GM12878 (cell line): ENCODE measurements at regions not wholly inside any gene's neighbourhood (a gene's known extent, or its start where the extent isn't known, plus 50 kb on each side); places are given as distances from the start of the nearest gene placed in this dataset.

Source experiments
- ATAC-seq: fragments of 200-7000 bp; cut with Tn5 transposase; 3 replicates; pipeline ENCODE4 v1.9.1; 2020; ENCODE audit warnings: mild to moderate bottlenecking, moderate library complexity
- BruUV-seq: library from RNA; stranded (reverse); fragments of 400-500 nt; replicated peaks from 2 replicates; lab custom pipeline; 2021; lab: Mats Ljungman, UMichigan
- CTCF ChIA-PET: fragments of 300-600 bp; sonication (Branson Sonifier 250); formaldehyde crosslinking; extraction: SDS; loops from one replicate; lab custom pipeline; 2021; ENCODE audit warnings: inconsistent platforms; lab: Yijun Ruan, JAX
- POLR2A ChIA-PET: fragments of 350-600 bp; formaldehyde crosslinking; extraction: SDS; loops from one replicate; lab custom pipeline; 2021; ENCODE audit warnings: inconsistent platforms; lab: Charles Lee
- RAD21 ChIA-PET: fragments of 300-600 bp; sonication (Branson Sonifier 250); formaldehyde crosslinking; loops from one replicate; lab custom pipeline; 2023; ENCODE audit warnings: antibody characterized with exemption; ENCODE audit not compliant: unreplicated experiment; lab: Charles Lee
- SMC1A ChIA-PET: fragments of 300-600 bp; sonication (Branson Sonifier 250); formaldehyde crosslinking; loops from one replicate; lab custom pipeline; 2023; ENCODE audit not compliant: unreplicated experiment, uncharacterized antibody; lab: Charles Lee
- DNase-seq: peaks from one replicate; pipeline ENCODE4 v3.0.0-alpha.2; 2011; ENCODE audit warnings: low read depth, low spot score
- FAIRE-seq: peaks from 3 replicates; lab custom pipeline; 2011; peaks lifted over from hg19 to GRCh38; lab: Jason Lieb, UNC
- H2AFZ ChIP-seq: 2 replicates; pipeline ENCODE4 v1.6.0; 2011; ENCODE audit warnings: low read depth, low read length, control low read depth; ENCODE audit not compliant: control insufficient read depth
- H3K27ac ChIP-seq: 2 replicates; pipeline ENCODE4 v1.5.1; 2011; ENCODE audit warnings: control low read depth; ENCODE audit not compliant: control insufficient read depth, insufficient read depth
- H3K27me3 ChIP-seq, 2 experiments: replicated peaks in 1 of 2; 2 replicates each; pipeline versions ENCODE4 v1.6.0 to v1.6.1; 2011; ENCODE audit warnings: low read length in 1 of 2; ENCODE audit not compliant: control insufficient read depth in 2 of 2, insufficient read depth in 2 of 2
- H3K36me3 ChIP-seq, 2 experiments: 2 replicates each; pipeline ENCODE4 v1.5.1; 2011; ENCODE audit warnings: low read length in 1 of 2; ENCODE audit not compliant: control insufficient read depth in 2 of 2, insufficient read depth in 2 of 2
- H3K4me1 ChIP-seq: 2 replicates; pipeline ENCODE4 v1.6.1; 2011; ENCODE audit warnings: mild to moderate bottlenecking, low read length, moderate library complexity, mixed read lengths; ENCODE audit not compliant: control insufficient read depth, insufficient read depth
- H3K4me2 ChIP-seq: 2 replicates; pipeline ENCODE4 v1.6.0; 2011; ENCODE audit warnings: control low read depth; ENCODE audit not compliant: control insufficient read depth, insufficient read depth
- H3K4me3 ChIP-seq: fragments of 200-600 bp; sonication (generic); 2 replicates; pipeline ENCODE4 v1.5.1; 2016
- H3K79me2 ChIP-seq: 2 replicates; pipeline ENCODE4 v1.6.0; 2011; ENCODE audit warnings: low read length; ENCODE audit not compliant: control insufficient read depth, insufficient read depth
- H3K9ac ChIP-seq: 2 replicates; pipeline ENCODE4 v1.8.0; 2011; ENCODE audit warnings: low read length, control low read depth, mixed read lengths; ENCODE audit not compliant: control insufficient read depth, insufficient read depth
- H3K9me3 ChIP-seq: replicated peaks from 3 replicates; pipeline ENCODE4 v1.5.1; 2011; ENCODE audit warnings: mild to moderate bottlenecking, low read length; ENCODE audit not compliant: control insufficient read depth, insufficient read depth
- H4K20me1 ChIP-seq: 2 replicates; pipeline ENCODE4 v1.6.0; 2011; ENCODE audit not compliant: control insufficient read depth, insufficient read depth
- BCL3 ChIP-seq: IDR thresholded peaks from 2 replicates; pipeline ENCODE4 v1.6.1; 2011; ENCODE audit warnings: borderline replicate concordance, low read depth, mild to moderate bottlenecking, moderate library complexity, low read length; ENCODE audit not compliant: insufficient read depth, poor library complexity, severe bottlenecking
- CHD2 ChIP-seq: IDR thresholded peaks from 2 replicates; pipeline ENCODE4 v1.6.1; 2011; ENCODE audit warnings: low read depth, low read length, improper control_type of control experiment, borderline replicate concordance
- IRF5 ChIP-seq: fragments of 450-650 bp; IDR thresholded peaks from 2 replicates; pipeline ENCODE4 v1.6.1; 2017; ENCODE audit warnings: borderline replicate concordance
- NFIC ChIP-seq: IDR thresholded peaks from 2 replicates; pipeline ENCODE4 v1.6.1; 2012; ENCODE audit warnings: low read depth, mild to moderate bottlenecking, inconsistent platforms, low read length, moderate library complexity
- NFYB ChIP-seq: IDR thresholded peaks from 2 replicates; pipeline ENCODE4 v1.6.1; 2011; ENCODE audit warnings: low read depth, mild to moderate bottlenecking, low read length, improper control_type of control experiment, moderate library complexity; ENCODE audit not compliant: insufficient read depth
- NR2C2 ChIP-seq: IDR thresholded peaks from 2 replicates; pipeline ENCODE4 v1.6.1; 2011; ENCODE audit warnings: borderline replicate concordance, low read depth; ENCODE audit not compliant: control insufficient read depth, insufficient read length
- SMAD5 ChIP-seq: IDR thresholded peaks from 2 replicates; pipeline ENCODE4 v1.6.1; 2016; ENCODE audit warnings: antibody characterized with exemption, low read depth
- TAF1 ChIP-seq: IDR thresholded peaks from 2 replicates; pipeline ENCODE4 v1.6.1; 2011; ENCODE audit warnings: mild to moderate bottlenecking, low read depth, low read length, borderline replicate concordance
- TBL1XR1 ChIP-seq: IDR thresholded peaks from 2 replicates; pipeline ENCODE4 v1.6.1; 2012; ENCODE audit warnings: low read depth, low read length, improper control_type of control experiment
- ZNF24 ChIP-seq: fragments of 450-650 bp; IDR thresholded peaks from 2 replicates; pipeline ENCODE4 v1.6.1; 2017; ENCODE audit warnings: antibody characterized with exemption, mild to moderate bottlenecking
- WGBS: methylation state at CpG from one replicate; pipeline ENCODE4 v1.1.6; 2016; ENCODE audit warnings: low lambda C conversion rate; ENCODE audit not compliant: insufficient replicate concordance, insufficient coverage; ENCODE audit errors: missing lambda C conversion rate; 5-methylcytosine and 5-hydroxymethylcytosine counted together
- in situ Hi-C: fragments of 300-500 bp; cut with MboI; formaldehyde crosslinking; loops from 9 replicates; pipeline ENCODE4 v1.14.3; 2018; ENCODE audit warnings: mixed read lengths
- intact Hi-C: fragments of 100-400 bp; cut with micrococcal nuclease; formaldehyde crosslinking; loops from one replicate; pipeline ENCODE4 v1.14.2; 2022; ENCODE audit not compliant: unreplicated experiment
- TF ChIP-seq, protein P1 (sequence below): fragments of 450-650 bp; formaldehyde crosslinking; IDR thresholded peaks from 2 replicates; pipeline ENCODE4 v1.5.0; 2022; ENCODE audit warnings: mild to moderate bottlenecking, missing genetic modification characterization
- TF ChIP-seq, protein P2 (sequence below): IDR thresholded peaks from 2 replicates; pipeline ENCODE4 v1.6.1; 2011; ENCODE audit warnings: low read depth, low read length, improper control_type of control experiment, borderline replicate concordance

GRCh38 chr10:130691776-130692175 lies 555.6 kb downstream of the GLRX3 start (continued):
- TF ChIP-seq, protein P1, sequence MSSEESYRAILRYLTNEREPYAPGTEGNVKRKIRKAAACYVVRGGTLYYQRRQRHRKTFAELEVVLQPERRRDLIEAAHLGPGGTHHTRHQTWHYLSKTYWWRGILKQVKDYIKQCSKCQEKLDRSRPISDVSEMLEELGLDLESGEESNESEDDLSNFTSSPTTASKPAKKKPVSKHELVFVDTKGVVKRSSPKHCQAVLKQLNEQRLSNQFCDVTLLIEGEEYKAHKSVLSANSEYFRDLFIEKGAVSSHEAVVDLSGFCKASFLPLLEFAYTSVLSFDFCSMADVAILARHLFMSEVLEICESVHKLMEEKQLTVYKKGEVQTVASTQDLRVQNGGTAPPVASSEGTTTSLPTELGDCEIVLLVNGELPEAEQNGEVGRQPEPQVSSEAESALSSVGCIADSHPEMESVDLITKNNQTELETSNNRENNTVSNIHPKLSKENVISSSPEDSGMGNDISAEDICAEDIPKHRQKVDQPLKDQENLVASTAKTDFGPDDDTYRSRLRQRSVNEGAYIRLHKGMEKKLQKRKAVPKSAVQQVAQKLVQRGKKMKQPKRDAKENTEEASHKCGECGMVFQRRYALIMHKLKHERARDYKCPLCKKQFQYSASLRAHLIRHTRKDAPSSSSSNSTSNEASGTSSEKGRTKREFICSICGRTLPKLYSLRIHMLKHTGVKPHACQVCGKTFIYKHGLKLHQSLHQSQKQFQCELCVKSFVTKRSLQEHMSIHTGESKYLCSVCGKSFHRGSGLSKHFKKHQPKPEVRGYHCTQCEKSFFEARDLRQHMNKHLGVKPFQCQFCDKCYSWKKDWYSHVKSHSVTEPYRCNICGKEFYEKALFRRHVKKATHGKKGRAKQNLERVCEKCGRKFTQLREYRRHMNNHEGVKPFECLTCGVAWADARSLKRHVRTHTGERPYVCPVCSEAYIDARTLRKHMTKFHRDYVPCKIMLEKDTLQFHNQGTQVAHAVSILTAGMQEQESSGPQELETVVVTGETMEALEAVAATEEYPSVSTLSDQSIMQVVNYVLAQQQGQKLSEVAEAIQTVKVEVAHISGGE (CRISPR knock-in tag): no peak

- H3K4me3 ChIP-seq: no peak overlapping the region
- no peaks in the 10 kb centered on the region for H4K20me1 ChIP-seq
- POLR2A ChIA-PET: no interaction called here
- intact Hi-C loops (no loop called here), in situ Hi-C loops (no loop called here)
- FAIRE-seq (no peak), DNase-seq (no peak), ATAC-seq (no peak)
- H3K4me1 ChIP-seq: no peaks in the 10 kb centered on the region
- no peaks in the 10 kb centered on the region for H3K36me3 ChIP-seq
- no peak overlapping the region for H3K9ac ChIP-seq
- CTCF ChIA-PET: no interaction called here
- H3K27ac ChIP-seq: no peak overlapping the region
- BruUV-seq: no TSS peak
- SMC1A ChIA-PET: no interaction called here
- H3K27me3 ChIP-seq: no peaks in the 10 kb centered on the region
- no peaks in the 10 kb centered on the region for H3K79me2 ChIP-seq
- 28% methylated on average over 9 of the region's 9 CpGs for WGBS
- H3K4me2 ChIP-seq: no peak overlapping the region
- no peak overlapping the region for H2AFZ ChIP-seq
- RAD21 ChIA-PET: no interaction called here
- H3K9me3 ChIP-seq: no peaks in the 10 kb centered on the region; the same call in 2 of the 3 replicates
- TF ChIP-seq TAF1: no peak
- no peak for TF ChIP-seq ZNF24
- TF ChIP-seq CHD2: no peak
- no peak for TF ChIP-seq SMAD5
- TF ChIP-seq TBL1XR1: no peak
- no peak for TF ChIP-seq NFYB
- TF ChIP-seq IRF5: no peak
- TF ChIP-seq NFIC: no peak
- no peak for TF ChIP-seq BCL3
- no peak for TF ChIP-seq NR2C2
- TF ChIP-seq, protein P1 (CRISPR knock-in tag): no peak
- TF ChIP-seq, protein P2, sequence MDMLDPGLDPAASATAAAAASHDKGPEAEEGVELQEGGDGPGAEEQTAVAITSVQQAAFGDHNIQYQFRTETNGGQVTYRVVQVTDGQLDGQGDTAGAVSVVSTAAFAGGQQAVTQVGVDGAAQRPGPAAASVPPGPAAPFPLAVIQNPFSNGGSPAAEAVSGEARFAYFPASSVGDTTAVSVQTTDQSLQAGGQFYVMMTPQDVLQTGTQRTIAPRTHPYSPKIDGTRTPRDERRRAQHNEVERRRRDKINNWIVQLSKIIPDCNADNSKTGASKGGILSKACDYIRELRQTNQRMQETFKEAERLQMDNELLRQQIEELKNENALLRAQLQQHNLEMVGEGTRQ: no peak
Observed at GRCh38 chr10:130696870-130697269, 560.7 kb downstream of the GLRX3 start.
